ENCODE measurements at regions not wholly inside any gene's neighbourhood (a gene's known extent, or its start where the extent isn't known, plus 50 kb on each side); places are given as distances from the start of the nearest gene placed in this dataset.

GRCh38 chr2:194260185-194260584 is 1396.8 kb upstream of the SLC39A10 start:
- 100% methylated on average over 1 of the region's 1 CpG for WGBS
- Histone ChIP-seq H3K4me3 (ENCODE audit: low read length) (no peak overlapping the region), H3K36me3 (ENCODE audit: insufficient read depth, low read length) (no peaks in the 10 kb centered on the region), H3K27ac (ENCODE audit: low read depth, low read length) (no peak overlapping the region), H3K9ac (ENCODE audit: low read depth, low read length) (no peak overlapping the region), H3K27me3 (ENCODE audit: insufficient read depth, low read length) (no peaks in the 10 kb centered on the region), H3K9me3 (ENCODE audit: insufficient read depth, low read depth, low read length) (no peaks in the 10 kb centered on the region), H3K4me1 (ENCODE audit: insufficient read depth, low read length) (no peaks in the 10 kb centered on the region)

DNA sequence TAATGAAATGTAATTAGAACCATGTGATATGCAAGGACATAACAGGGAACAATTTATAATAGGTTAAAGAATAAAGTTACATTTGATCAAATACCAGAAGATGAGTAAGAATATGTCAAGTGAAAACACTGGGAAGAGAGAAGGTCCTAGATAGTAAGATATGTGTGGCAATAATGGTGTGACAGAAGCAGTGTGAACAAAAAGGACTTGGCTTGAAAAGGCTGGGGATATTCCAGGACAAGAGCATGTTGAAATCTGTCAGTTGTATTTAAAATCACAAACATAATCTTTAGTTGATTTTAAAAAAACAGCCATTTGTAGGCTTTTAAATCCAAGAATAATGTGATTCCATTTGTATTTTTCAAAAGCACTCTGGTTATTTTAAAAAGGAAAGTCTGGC is 1399.9 kb upstream of the SLC39A10 start:
- Histone ChIP-seq H3K27me3 (ENCODE audit: insufficient read depth, low read length) (no peaks in the 10 kb centered on the region), H3K27ac (ENCODE audit: low read depth, low read length) (no peak overlapping the region), H3K9ac (ENCODE audit: low read depth, low read length) (no peak overlapping the region), H3K4me3 (ENCODE audit: low read length) (no peak overlapping the region), H3K36me3 (ENCODE audit: insufficient read depth, low read length) (no peaks in the 10 kb centered on the region), H3K9me3 (ENCODE audit: insufficient read depth, low read depth, low read length) (no peaks in the 10 kb centered on the region), H3K4me1 (ENCODE audit: insufficient read depth, low read length) (peaks cover 6% of the 10 kb centered on the region; the same call in 1 of the 2 replicates)

DNA sequence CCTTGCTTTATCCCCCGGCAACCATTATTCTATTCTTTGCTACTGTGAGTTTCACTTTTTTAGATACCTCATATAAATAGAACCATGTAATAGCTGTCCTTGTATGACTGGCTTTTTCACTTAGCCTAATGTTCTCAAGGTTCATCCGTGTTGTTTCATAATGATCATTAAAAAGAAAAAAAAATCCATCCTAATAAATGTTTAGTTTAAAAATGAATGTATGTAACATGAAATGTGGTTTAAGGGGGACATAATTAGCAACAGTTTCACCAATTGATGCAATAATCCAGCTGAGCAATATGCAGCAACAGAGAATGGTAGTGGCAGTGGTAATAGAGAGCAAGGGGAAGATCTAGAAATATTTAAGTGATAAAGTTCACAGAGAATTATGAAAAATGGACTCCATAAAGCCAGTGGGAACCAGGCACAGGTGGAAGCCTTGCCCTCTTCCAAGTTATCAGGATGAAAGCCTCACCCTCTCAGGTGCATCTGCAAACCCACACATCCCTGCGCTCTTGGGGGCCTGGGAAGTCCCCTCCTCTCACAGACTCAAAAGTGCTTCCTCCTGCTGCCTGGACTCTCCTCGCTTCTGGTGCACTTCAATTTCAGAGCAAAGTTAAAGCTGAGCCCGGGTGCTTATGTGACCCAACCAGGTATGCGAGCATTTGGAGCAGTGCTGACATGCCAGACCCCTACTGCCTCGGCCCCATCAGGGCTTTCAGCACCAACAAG is 1403.3 kb upstream of the SLC39A10 start:
- peaks cover 8% of the 10 kb centered on the region; the same call in 1 of the 2 replicates for H3K4me1 ChIP-seq (ENCODE audit: insufficient read depth, low read length)
- no peaks in the 10 kb centered on the region for H3K36me3 ChIP-seq (ENCODE audit: insufficient read depth, low read length)
- no peak overlapping the region for H3K4me3 ChIP-seq (ENCODE audit: low read length)
- WGBS, result 95% methylated on average over 6 of the region's 7 CpGs
- no peak overlapping the region for H3K9ac ChIP-seq (ENCODE audit: low read depth, low read length)
- no peaks in the 10 kb centered on the region for H3K27me3 ChIP-seq (ENCODE audit: insufficient read depth, low read length)
- no peaks in the 10 kb centered on the region for H3K9me3 ChIP-seq (ENCODE audit: insufficient read depth, low read depth, low read length)
- H3K27ac ChIP-seq (ENCODE audit: low read depth, low read length), result no peak overlapping the region

- H3K4me3 ChIP-seq (ENCODE audit: low read length), result no peak overlapping the region
- H3K27me3 ChIP-seq (ENCODE audit: insufficient read depth, low read length), result no peaks in the 10 kb centered on the region
- H3K36me3 ChIP-seq (ENCODE audit: insufficient read depth, low read length), result no peaks in the 10 kb centered on the region
- H3K9ac ChIP-seq (ENCODE audit: low read depth, low read length), result no peak overlapping the region
- H3K27ac ChIP-seq (ENCODE audit: low read depth, low read length), result no peak overlapping the region
- H3K4me1 ChIP-seq (ENCODE audit: insufficient read depth, low read length), result peaks cover 8% of the 10 kb centered on the region; the same call in 1 of the 2 replicates
- 60% methylated on average over 1 of the region's 2 CpGs for WGBS
- no peaks in the 10 kb centered on the region for H3K9me3 ChIP-seq (ENCODE audit: insufficient read depth, low read depth, low read length)
These were observed 1404.9 kb upstream of the SLC39A10 start for GRCh38 chr2:194252127-194252526.

- no peaks in the 10 kb centered on the region for H3K9me3 ChIP-seq (ENCODE audit: insufficient read depth, low read depth, low read length)
- no peak overlapping the region for H3K9ac ChIP-seq (ENCODE audit: low read depth, low read length)
- 86% methylated on average over 2 of the region's 3 CpGs for WGBS
- H3K36me3 ChIP-seq (ENCODE audit: insufficient read depth, low read length), result no peaks in the 10 kb centered on the region
- no peak overlapping the region for H3K4me3 ChIP-seq (ENCODE audit: low read length)
- no peak overlapping the region for H3K27ac ChIP-seq (ENCODE audit: low read depth, low read length)
- peaks cover 6% of the 10 kb centered on the region for H3K4me1 ChIP-seq (ENCODE audit: insufficient read depth, low read length)
- H3K27me3 ChIP-seq (ENCODE audit: insufficient read depth, low read length), result no peaks in the 10 kb centered on the region
These were observed 1424.4 kb upstream of the SLC39A10 start for GRCh38 chr2:194232600-194232999.

GRCh38 chr2:194223218-194223617 is 1433.8 kb upstream of the SLC39A10 start:
- H3K4me1 ChIP-seq (ENCODE audit: insufficient read depth, low read length), result peaks cover 7% of the 10 kb centered on the region
- H3K9me3 ChIP-seq (ENCODE audit: insufficient read depth, low read depth, low read length), result no peaks in the 10 kb centered on the region
- H3K9ac ChIP-seq (ENCODE audit: low read depth, low read length), result no peak overlapping the region
- no peaks in the 10 kb centered on the region for H3K36me3 ChIP-seq (ENCODE audit: insufficient read depth, low read length)
- no peaks in the 10 kb centered on the region for H3K27me3 ChIP-seq (ENCODE audit: insufficient read depth, low read length)
- H3K27ac ChIP-seq (ENCODE audit: low read depth, low read length), result no peak overlapping the region
- no peak overlapping the region for H3K4me3 ChIP-seq (ENCODE audit: low read length)
- WGBS, result no CpG with 5 or more reads among the region's 1 CpG

DNA sequence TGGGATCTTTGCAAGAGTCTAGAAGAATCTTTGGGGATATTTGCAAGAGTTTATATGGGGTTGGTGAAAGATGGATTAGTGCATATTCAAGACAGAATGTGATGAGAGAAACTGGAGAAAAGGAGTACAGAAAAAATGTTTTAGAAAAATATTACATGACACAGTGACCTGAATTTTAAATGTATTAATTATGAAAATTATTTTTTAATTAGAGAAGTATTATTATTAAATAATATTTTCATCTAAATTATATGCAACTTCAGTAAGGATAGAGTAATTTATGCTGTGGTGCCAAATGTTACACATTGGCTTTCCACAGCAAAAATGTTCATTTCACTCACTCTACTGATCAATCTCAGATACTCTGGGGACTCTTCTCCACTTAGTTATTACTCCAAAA is 1442.8 kb upstream of the SLC39A10 start:
- no peaks in the 10 kb centered on the region for H3K4me1 ChIP-seq (ENCODE audit: insufficient read depth, low read length)
- H3K9me3 ChIP-seq (ENCODE audit: insufficient read depth, low read depth, low read length), result no peaks in the 10 kb centered on the region
- H3K9ac ChIP-seq (ENCODE audit: low read depth, low read length), result no peak overlapping the region
- H3K36me3 ChIP-seq (ENCODE audit: insufficient read depth, low read length), result no peaks in the 10 kb centered on the region
- H3K27me3 ChIP-seq (ENCODE audit: insufficient read depth, low read length), result no peaks in the 10 kb centered on the region
- H3K4me3 ChIP-seq (ENCODE audit: low read length), result no peak overlapping the region
- H3K27ac ChIP-seq (ENCODE audit: low read depth, low read length), result no peak overlapping the region

GRCh38 chr2:194205568-194206227 is 1451.3 kb upstream of the SLC39A10 start:
- H3K36me3 ChIP-seq (ENCODE audit: insufficient read depth, low read length), result no peaks in the 10 kb centered on the region
- 90% methylated on average over 4 of the region's 5 CpGs for WGBS
- H3K4me3 ChIP-seq (ENCODE audit: low read length), result no peak overlapping the region
- H3K9ac ChIP-seq (ENCODE audit: low read depth, low read length), result no peak overlapping the region
- no peaks in the 10 kb centered on the region for H3K4me1 ChIP-seq (ENCODE audit: insufficient read depth, low read length)
- no peaks in the 10 kb centered on the region for H3K9me3 ChIP-seq (ENCODE audit: insufficient read depth, low read depth, low read length)
- no peak overlapping the region for H3K27ac ChIP-seq (ENCODE audit: low read depth, low read length)
- H3K27me3 ChIP-seq (ENCODE audit: insufficient read depth, low read length), result no peaks in the 10 kb centered on the region

DNA sequence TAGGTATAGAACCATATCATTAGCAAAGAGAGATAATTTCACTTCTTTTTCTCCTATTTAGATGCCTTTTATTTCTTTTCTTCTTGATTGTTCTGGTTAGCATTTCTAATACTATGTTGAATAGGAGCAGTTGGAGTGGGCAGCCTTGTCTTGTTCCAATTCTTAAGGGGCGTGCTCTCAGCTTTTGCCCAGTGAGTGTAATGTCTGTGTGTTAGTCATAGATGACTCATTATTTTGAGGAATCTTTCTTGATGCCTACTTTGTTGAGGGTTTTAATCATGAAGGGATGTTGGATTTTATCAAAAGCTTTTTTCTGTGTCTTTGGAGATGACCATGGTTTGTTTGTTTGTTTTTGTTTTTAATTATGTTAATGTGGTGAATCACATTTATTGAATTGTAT is 1453.1 kb upstream of the SLC39A10 start:
- H3K9ac ChIP-seq (ENCODE audit: low read depth, low read length), result no peak overlapping the region
- H3K4me1 ChIP-seq (ENCODE audit: insufficient read depth, low read length), result no peaks in the 10 kb centered on the region
- H3K27me3 ChIP-seq (ENCODE audit: insufficient read depth, low read length), result no peaks in the 10 kb centered on the region
- no peak overlapping the region for H3K4me3 ChIP-seq (ENCODE audit: low read length)
- no peaks in the 10 kb centered on the region for H3K36me3 ChIP-seq (ENCODE audit: insufficient read depth, low read length)
- H3K27ac ChIP-seq (ENCODE audit: low read depth, low read length), result no peak overlapping the region
- no peaks in the 10 kb centered on the region for H3K9me3 ChIP-seq (ENCODE audit: insufficient read depth, low read depth, low read length)
- 97% methylated on average over 1 of the region's 1 CpG for WGBS

DNA sequence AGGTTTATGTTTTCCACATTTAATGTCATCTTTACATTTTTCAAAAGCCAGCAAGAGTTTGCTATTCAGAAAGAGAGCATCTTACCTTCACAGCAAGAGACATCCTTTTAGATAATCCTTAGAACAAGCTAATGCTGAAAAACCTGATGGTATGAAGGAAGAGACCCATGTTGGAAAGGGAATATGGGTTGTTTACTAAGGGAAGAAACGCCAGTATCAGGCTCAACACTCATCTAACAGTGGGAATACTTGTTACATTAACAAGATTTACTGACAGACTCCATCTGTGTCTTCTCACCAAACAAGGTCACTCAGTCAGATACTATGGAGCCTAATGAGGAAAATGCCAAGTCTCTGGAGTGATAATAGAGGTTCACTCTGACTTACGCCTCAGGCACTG is 1474.1 kb upstream of the SLC39A10 start:
- Histone ChIP-seq H3K9ac (ENCODE audit: low read depth, low read length) (no peak overlapping the region), H3K36me3 (ENCODE audit: insufficient read depth, low read length) (no peaks in the 10 kb centered on the region), H3K27me3 (ENCODE audit: insufficient read depth, low read length) (no peaks in the 10 kb centered on the region), H3K9me3 (ENCODE audit: insufficient read depth, low read depth, low read length) (peaks cover 1% of the 10 kb centered on the region; the same call in 1 of the 2 replicates), H3K4me1 (ENCODE audit: insufficient read depth, low read length) (no peaks in the 10 kb centered on the region), H3K4me3 (ENCODE audit: low read length) (no peak overlapping the region), H3K27ac (ENCODE audit: low read depth, low read length) (no peak overlapping the region)
- WGBS, result 50% methylated on average over 2 of the region's 2 CpGs

DNA sequence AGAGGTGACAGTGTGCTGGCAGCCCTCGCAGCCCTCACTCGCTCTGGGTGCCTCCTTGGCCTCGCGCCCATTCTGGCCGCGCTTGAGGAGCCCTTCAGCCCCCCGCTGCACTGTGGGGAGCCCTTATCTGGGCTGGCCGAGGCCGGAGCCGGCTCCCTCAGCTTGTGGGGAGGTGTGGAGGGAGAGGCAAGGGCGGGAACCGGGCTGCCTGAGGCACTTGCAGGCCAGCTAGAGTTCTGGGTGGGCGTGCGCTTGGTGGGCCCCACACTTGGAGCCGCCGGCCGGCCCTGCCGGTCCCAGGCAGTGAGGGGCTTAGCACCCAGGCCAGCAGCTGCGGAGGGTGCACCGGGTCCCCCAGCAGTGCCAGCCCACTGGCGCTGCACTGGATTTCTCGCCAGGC is 1480.9 kb upstream of the SLC39A10 start:
- Histone ChIP-seq H3K9ac (ENCODE audit: low read depth, low read length) (no peak overlapping the region), H3K27ac (ENCODE audit: low read depth, low read length) (no peak overlapping the region)
- 97% methylated on average over 22 of the region's 22 CpGs for whole genome bisulfite sequencing

More for the DNA sequence above, 1480.9 kb upstream of the SLC39A10 start:
- H3K36me3 ChIP-seq (ENCODE audit: insufficient read depth, low read length), result no peaks in the 10 kb centered on the region
- no peaks in the 10 kb centered on the region for H3K27me3 ChIP-seq (ENCODE audit: insufficient read depth, low read length)
- H3K4me1 ChIP-seq (ENCODE audit: insufficient read depth, low read length), result no peaks in the 10 kb centered on the region
- H3K4me3 ChIP-seq (ENCODE audit: low read length), result no peak overlapping the region
- peaks cover 9% of the 10 kb centered on the region; the same call in 1 of the 2 replicates for H3K9me3 ChIP-seq (ENCODE audit: insufficient read depth, low read depth, low read length)
